OCI-LY1 (cell line): ENCODE measurements at regions not wholly inside any gene's neighbourhood (a gene's known extent, or its start where the extent isn't known, plus 50 kb on each side); places are given as distances from the start of the nearest gene placed in this dataset.

ENCODE experiments used
- H2AFZ ChIP-seq: fragments of 200-600 bp; sonication (generic), shearing (Covaris generic); 2 replicates; pipeline ENCODE4 v1.6.0; 2014; ENCODE audit warnings: antibody characterized with exemption, mild to moderate bottlenecking, low read length
- H3F3A ChIP-seq: fragments of 200-600 bp; sonication (generic), shearing (Covaris generic); 2 replicates; pipeline ENCODE4 v1.6.0; 2014; ENCODE audit warnings: mild to moderate bottlenecking, antibody characterized with exemption, low read length, moderate library complexity; ENCODE audit not compliant: insufficient read depth
- H3K27ac ChIP-seq: fragments of 200-600 bp; sonication (generic); 2 replicates; pipeline ENCODE4 v1.5.1; 2014; ENCODE audit warnings: low read length, mixed run types, mild to moderate bottlenecking, low read depth; ENCODE audit not compliant: poor library complexity, severe bottlenecking
- H3K27me3 ChIP-seq: fragments of 200-600 bp; sonication (generic); 2 replicates; pipeline ENCODE4 v1.6.0; 2014; ENCODE audit warnings: antibody characterized with exemption, mild to moderate bottlenecking, low read length, moderate library complexity; ENCODE audit not compliant: insufficient read depth
- H3K36me3 ChIP-seq: fragments of 200-600 bp; sonication (generic); 2 replicates; pipeline ENCODE4 v1.6.1; 2014; ENCODE audit warnings: mild to moderate bottlenecking, antibody characterized with exemption, low read length, moderate library complexity, mixed read lengths; ENCODE audit not compliant: insufficient read depth
- H3K4me1 ChIP-seq: fragments of 200-600 bp; sonication (generic); 2 replicates; pipeline ENCODE4 v1.5.1; 2014; ENCODE audit warnings: mild to moderate bottlenecking, low read length, moderate library complexity; ENCODE audit not compliant: insufficient read depth, severe bottlenecking
- H3K4me2 ChIP-seq: fragments of 200-600 bp; sonication (generic), shearing (Covaris generic); 2 replicates; pipeline ENCODE4 v1.6.1; 2014; ENCODE audit warnings: low read length
- H3K4me3 ChIP-seq: fragments of 200-600 bp; sonication (generic); 2 replicates; pipeline ENCODE4 v1.5.1; 2014; ENCODE audit warnings: low read length, low read depth, mild to moderate bottlenecking, mixed read lengths; ENCODE audit not compliant: poor library complexity, severe bottlenecking
- H3K79me2 ChIP-seq: fragments of 200-600 bp; shearing (Covaris generic); 2 replicates; pipeline ENCODE4 v1.6.1; 2016; ENCODE audit warnings: mixed run types, low read length, mixed read lengths; ENCODE audit not compliant: insufficient read depth
- H3K9ac ChIP-seq: fragments of 200-600 bp; sonication (generic), shearing (Covaris generic); 2 replicates; pipeline ENCODE4 v1.6.1; 2014; ENCODE audit warnings: mild to moderate bottlenecking, low read length, mixed read lengths
- H3K9me2 ChIP-seq: fragments of 200-600 bp; sonication (generic), shearing (Covaris generic); 2 replicates; pipeline ENCODE4 v1.6.1; 2014; ENCODE audit warnings: low read depth, mild to moderate bottlenecking, low read length, mixed read lengths
- H3K9me3 ChIP-seq: fragments of 200-600 bp; shearing (Covaris generic); 2 replicates; pipeline ENCODE4 v1.6.1; 2014; ENCODE audit warnings: low read length, mixed read lengths
- H4K20me1 ChIP-seq: fragments of 200-600 bp; sonication (generic), shearing (Covaris generic); 2 replicates; pipeline ENCODE4 v1.6.0; 2016; ENCODE audit warnings: mild to moderate bottlenecking, low read length; ENCODE audit not compliant: insufficient read depth
- CTCF ChIP-seq: fragments of 200-600 bp; sonication (generic), shearing (Covaris generic); IDR thresholded peaks from 2 replicates; pipeline ENCODE4 v1.5.1; 2017; ENCODE audit warnings: mild to moderate bottlenecking, antibody characterized with exemption, low read length, moderate library complexity, mixed read lengths
- EZH2 ChIP-seq: fragments of 200-600 bp; sonication (generic), shearing (Covaris generic); IDR thresholded peaks from 2 replicates; pipeline ENCODE4 v1.8.0; 2017; ENCODE audit warnings: borderline replicate concordance, mixed run types, mild to moderate bottlenecking, antibody characterized with exemption, low read length, moderate library complexity, mixed read lengths

GRCh38 chr11:15836795-15837194 is 519.6 kb downstream of the SOX6 start:
- H3K4me2 ChIP-seq: no peak overlapping the region
- no peaks in the 10 kb centered on the region for H3K79me2 ChIP-seq
- no peak overlapping the region for H3K9ac ChIP-seq
- H3K9me3 ChIP-seq: no peaks in the 10 kb centered on the region
- H3K4me3 ChIP-seq: no peak overlapping the region
- H2AFZ ChIP-seq: no peak overlapping the region
- no peaks in the 10 kb centered on the region for H3K27me3 ChIP-seq
- no peaks in the 10 kb centered on the region for H3K4me1 ChIP-seq
- no peaks in the 10 kb centered on the region for H3F3A ChIP-seq
- H3K36me3 ChIP-seq: no peaks in the 10 kb centered on the region
- no peak overlapping the region for H3K27ac ChIP-seq
- TF ChIP-seq CTCF (no peak), EZH2 (no peak)
- no peaks in the 10 kb centered on the region for H4K20me1 ChIP-seq
- H3K9me2 ChIP-seq: no peaks in the 10 kb centered on the region

GRCh38 chr11:15837901-15838489 is 518.4 kb downstream of the SOX6 start:
- no peak overlapping the region for H3K4me3 ChIP-seq
- H3K4me2 ChIP-seq: no peak overlapping the region
- H3K9me3 ChIP-seq: no peaks in the 10 kb centered on the region
- H4K20me1 ChIP-seq: no peaks in the 10 kb centered on the region
- no peak overlapping the region for H3K27ac ChIP-seq
- no peaks in the 10 kb centered on the region for H3K79me2 ChIP-seq
- H3K4me1 ChIP-seq: no peaks in the 10 kb centered on the region
- no peak overlapping the region for H2AFZ ChIP-seq
- no peaks in the 10 kb centered on the region for H3F3A ChIP-seq
- H3K36me3 ChIP-seq: no peaks in the 10 kb centered on the region
- TF ChIP-seq CTCF: no peak
- H3K9me2 ChIP-seq: no peaks in the 10 kb centered on the region
- H3K27me3 ChIP-seq: no peaks in the 10 kb centered on the region
- H3K9ac ChIP-seq: no peak overlapping the region

- Histone ChIP-seq H3K27me3 (no peaks in the 10 kb centered on the region), H4K20me1 (no peaks in the 10 kb centered on the region), H3K27ac (no peak overlapping the region), H3K4me2 (no peak overlapping the region), H3K9ac (no peak overlapping the region), H3K4me3 (no peak overlapping the region), H3K9me3 (no peaks in the 10 kb centered on the region), H2AFZ (no peak overlapping the region), H3K4me1 (no peaks in the 10 kb centered on the region), H3K36me3 (no peaks in the 10 kb centered on the region), H3F3A (no peaks in the 10 kb centered on the region), H3K79me2 (no peaks in the 10 kb centered on the region), H3K9me2 (no peaks in the 10 kb centered on the region)
- no peak for TF ChIP-seq CTCF
- no peak for TF ChIP-seq EZH2
Observed at GRCh38 chr11:15839061-15839460, 517.3 kb downstream of the SOX6 start.
